Astrocyte of the cerebellum (primary cell): ENCODE measurements at regions not wholly inside any gene's neighbourhood (a gene's known extent, or its start where the extent isn't known, plus 50 kb on each side); places are given as distances from the start of the nearest gene placed in this dataset.

Experiments used
- DNase-seq: peaks from one replicate; pipeline ENCODE4 v3.0.0-alpha.2; 2011; ENCODE audit warnings: low read depth
- H3K4me3 ChIP-seq: 2 replicates; pipeline ENCODE4 v1.5.1; 2011; ENCODE audit warnings: mild to moderate bottlenecking, low read depth, low read length, moderate library complexity
- in situ Hi-C: cut with HindIII; loops from 2 replicates; pipeline ENCODE4 v1.10.0; 2017; ENCODE audit warnings: low sequenced_read_pairs
- TF ChIP-seq, protein P1 (sequence below): IDR thresholded peaks from 2 replicates; pipeline ENCODE4 v1.5.1; 2012; ENCODE audit warnings: low read length, low read depth, moderate library complexity, mild to moderate bottlenecking; ENCODE audit errors: missing control alignments

DNA sequence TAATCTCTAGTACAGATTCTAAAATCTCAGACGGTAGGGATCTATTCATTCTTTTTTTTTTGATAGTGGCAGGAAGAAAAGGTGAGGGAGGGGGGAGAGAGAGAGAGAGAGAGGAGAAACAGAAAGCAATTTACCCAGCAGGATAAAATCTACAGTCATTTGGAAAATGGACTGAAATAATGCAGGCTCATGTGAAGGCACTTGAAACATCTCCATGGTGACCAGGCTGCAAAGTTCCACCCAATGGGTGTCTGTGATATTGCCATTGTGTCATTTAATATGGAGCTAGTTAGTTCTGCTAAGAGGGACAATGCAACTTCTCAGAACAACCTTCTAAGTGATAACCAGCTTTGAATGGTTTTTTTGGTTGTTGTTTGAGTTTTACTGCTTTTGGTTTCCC is 165.2 kb upstream of the RAG2 start:
- TF ChIP-seq, protein P1, sequence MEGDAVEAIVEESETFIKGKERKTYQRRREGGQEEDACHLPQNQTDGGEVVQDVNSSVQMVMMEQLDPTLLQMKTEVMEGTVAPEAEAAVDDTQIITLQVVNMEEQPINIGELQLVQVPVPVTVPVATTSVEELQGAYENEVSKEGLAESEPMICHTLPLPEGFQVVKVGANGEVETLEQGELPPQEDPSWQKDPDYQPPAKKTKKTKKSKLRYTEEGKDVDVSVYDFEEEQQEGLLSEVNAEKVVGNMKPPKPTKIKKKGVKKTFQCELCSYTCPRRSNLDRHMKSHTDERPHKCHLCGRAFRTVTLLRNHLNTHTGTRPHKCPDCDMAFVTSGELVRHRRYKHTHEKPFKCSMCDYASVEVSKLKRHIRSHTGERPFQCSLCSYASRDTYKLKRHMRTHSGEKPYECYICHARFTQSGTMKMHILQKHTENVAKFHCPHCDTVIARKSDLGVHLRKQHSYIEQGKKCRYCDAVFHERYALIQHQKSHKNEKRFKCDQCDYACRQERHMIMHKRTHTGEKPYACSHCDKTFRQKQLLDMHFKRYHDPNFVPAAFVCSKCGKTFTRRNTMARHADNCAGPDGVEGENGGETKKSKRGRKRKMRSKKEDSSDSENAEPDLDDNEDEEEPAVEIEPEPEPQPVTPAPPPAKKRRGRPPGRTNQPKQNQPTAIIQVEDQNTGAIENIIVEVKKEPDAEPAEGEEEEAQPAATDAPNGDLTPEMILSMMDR, result no peak
- H3K4me3 ChIP-seq, result no peak overlapping the region
- no peak for DNase-seq
- in situ Hi-C loops, result no loop called here

DNA sequence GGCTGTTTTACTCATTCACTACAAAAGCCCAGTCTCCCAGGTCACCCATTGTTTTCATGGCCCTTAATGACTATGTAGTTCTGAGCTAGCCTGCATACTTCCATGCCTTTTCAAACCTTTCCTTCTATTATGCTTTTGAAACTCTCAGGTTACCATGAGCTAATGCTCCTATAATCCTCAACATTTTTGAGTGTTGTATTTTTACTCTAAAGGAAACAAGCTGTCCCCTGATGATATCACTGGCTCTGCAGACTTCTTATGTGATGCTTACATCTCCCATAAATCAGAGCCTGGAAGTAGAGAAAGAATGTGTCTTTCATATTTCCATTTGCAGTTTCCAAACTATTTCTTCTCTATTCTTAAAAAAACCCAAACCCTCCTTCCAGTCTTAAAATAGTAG is 159.0 kb upstream of the RAG2 start:
- TF ChIP-seq, protein P1, result no peak
- in situ Hi-C loops, result no loop called here
- no peak for DNase-seq
- no peak overlapping the region for H3K4me3 ChIP-seq

DNA sequence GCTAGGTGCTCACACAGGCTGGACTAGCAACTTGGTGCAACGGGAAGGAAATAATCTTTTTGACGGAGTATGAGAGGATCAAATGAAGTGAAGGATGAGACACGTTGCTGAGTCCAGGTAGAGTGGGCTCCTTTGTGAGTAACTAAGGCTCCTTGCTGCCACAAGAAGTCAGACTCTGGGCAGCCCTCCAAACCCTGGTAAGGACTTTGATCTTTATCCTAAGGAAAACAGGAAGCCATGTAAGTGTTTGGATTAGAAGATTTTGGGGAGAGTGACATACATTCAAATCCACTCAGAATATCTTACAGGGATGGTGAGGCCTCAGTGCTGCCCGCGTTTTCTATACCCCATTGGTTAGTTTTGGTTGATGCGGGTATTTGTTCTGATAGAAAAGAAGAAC is 155.9 kb upstream of the RAG2 start:
- no peak overlapping the region for H3K4me3 ChIP-seq
- in situ Hi-C loops, result no loop called here
- DNase-seq, result no peak
- TF ChIP-seq, protein P1, result no peak

DNA sequence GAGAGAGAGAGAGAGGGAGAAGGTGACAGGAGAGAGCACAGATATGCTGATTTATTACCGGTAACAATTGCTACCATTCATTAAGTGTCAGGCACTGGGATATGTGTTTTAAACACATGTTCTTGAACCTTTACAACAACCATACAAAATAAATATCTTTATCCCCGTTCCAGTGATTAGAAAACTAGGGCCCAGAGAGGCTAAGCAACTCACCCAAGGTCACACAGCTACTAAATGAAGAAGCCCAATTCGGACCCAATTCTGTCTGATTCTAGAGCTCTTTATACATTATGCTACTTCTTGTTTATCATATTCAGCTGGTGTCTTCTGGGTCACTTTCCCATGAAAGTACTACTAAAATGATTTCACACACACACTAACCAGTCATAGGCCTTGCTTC is 154.0 kb upstream of the RAG2 start:
- H3K4me3 ChIP-seq, result no peak overlapping the region
- in situ Hi-C loops, result no loop called here
- TF ChIP-seq, protein P1, result no peak
- no peak for DNase-seq

- in situ Hi-C loops, result no loop called here
- no peak overlapping the region for H3K4me3 ChIP-seq
Measured at GRCh38 chr11:36751335-36751781, 153.3 kb upstream of the RAG2 start.

GRCh38 chr11:36750349-36750748 is 152.3 kb upstream of the RAG2 start:
- H3K4me3 ChIP-seq, result no peak overlapping the region
- TF ChIP-seq, protein P1, result no peak
- DNase-seq, result no peak
- in situ Hi-C loops, result no loop called here

More at GRCh38 chr11:36751335-36751781, 153.3 kb upstream of the RAG2 start:
- TF ChIP-seq, protein P1, result no peak
- DNase-seq, result no peak

- TF ChIP-seq, protein P1, result no peak
- H3K4me3 ChIP-seq, result no peak overlapping the region
- no peak for DNase-seq
- in situ Hi-C loops, result no loop called here
Measured at GRCh38 chr11:36748836-36749235, 150.8 kb upstream of the RAG2 start.
